Superior temporal gyrus (tissue), 1 donor: ENCODE measurements at regions not wholly inside any gene's neighbourhood (a gene's known extent, or its start where the extent isn't known, plus 50 kb on each side); places are given as distances from the start of the nearest gene placed in this dataset.

Source experiments
- DNase-seq: peaks from one replicate; pipeline ENCODE4 v3.0.0-alpha.2; 2016; ENCODE audit errors: extremely low spot score

DNA sequence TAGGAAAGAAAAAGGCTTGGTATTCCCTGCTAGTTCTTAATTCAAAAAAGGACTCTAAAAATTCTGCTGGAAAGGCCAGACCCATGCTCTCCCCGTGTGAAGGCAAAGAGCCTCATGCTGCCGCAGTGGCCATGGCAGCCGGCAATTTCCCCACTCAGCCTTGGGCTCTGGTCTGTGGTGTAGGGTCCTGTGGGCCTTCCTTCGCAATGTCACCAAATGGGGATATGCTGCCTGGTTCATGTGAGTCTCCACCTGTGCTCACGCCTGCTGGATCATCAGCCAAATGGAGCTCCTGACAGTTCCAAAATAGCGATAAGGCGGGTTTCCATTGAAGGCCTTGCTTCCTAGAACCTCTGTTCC is 282.8 kb upstream of the ATP5MC3 start:
- DNase-seq, result no peak

DNA sequence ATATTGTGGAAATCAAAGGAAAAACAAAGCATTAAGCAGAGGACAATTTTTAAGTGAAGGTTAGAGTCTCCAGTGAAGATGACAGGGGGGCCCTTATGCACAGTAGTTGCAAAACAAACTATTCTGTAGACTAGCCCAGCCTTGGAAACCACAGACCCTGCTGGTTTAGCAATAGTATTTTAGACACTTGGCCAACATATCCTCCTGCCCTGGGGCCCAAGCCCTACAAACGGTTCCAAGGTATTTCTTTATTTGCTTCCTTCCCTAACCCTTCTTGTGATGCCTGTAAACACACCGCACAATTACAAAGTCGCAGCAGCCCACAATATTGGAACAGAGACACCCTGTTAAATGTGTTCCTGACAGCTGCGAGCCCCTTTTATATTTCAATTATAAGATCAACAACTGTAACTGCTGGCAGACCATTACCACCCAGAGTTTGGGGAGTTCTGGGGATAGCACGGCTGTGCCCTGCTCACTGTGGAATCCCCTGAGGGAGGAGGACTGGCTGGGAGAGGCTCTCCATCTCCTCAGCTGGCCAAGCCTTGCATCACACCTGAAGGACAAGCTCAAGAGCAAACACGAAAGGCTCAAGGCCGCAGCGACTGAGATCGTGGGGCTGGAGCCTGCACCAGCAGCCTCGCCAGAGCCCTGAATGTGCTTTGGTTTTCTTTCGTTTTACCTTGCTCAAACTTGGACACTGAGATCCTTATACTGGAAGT is 282.2 kb upstream of the ATP5MC3 start:
- no peak for DNase-seq

DNA sequence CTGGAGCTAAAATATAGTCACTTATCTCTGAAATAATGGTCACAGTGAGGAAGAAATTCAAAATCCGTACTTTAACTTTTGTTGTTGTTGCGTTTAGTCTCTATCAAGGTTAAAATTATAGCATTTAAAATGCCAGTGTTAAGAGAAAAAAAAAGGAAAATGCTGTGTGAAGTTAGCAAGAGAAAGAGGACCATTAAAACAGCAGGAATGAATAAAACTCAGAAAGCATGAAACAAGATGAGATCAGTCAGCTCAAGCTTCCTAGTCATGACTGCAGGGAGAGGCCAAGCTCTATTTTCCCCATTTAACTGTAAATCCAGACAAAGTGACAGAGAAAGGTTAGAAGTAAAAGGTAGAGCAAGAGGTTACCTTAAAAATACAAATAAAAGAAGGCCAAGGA is 281.7 kb upstream of the ATP5MC3 start:
- DNase-seq, result no peak

GRCh38 chr2:175462246-175462645 is 280.7 kb upstream of the ATP5MC3 start:
- no peak for DNase-seq

- DNase-seq, result no peak
Observed at GRCh38 chr2:175461839-175462238, 280.3 kb upstream of the ATP5MC3 start.

DNA sequence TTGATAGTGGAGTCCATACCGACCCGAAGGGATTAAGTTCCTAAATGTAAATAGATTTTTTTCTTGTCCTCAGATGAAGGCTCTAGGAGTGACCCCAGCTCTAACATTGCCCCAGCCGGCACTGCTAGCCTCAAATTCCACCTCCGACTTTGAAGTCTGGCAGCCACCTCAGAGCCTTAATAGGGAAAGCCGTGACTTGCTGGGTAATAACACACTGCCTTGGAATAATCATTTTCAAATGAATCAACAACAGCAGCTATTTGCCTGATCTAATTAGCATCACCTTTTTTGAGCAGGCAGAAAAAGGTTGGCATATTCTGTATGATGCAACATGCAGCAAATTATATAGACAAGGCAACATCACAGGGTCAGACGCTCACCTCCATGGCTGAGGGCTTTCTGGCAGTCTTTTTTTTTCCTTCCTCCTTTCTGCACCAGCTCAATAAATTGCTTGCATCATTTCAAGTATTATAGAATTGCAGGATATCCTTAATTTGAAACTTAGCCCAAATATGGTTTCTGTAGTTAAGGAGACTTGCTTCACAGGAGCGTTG is 276.5 kb upstream of the ATP5MC3 start:
- DNase-seq, result no peak

DNA sequence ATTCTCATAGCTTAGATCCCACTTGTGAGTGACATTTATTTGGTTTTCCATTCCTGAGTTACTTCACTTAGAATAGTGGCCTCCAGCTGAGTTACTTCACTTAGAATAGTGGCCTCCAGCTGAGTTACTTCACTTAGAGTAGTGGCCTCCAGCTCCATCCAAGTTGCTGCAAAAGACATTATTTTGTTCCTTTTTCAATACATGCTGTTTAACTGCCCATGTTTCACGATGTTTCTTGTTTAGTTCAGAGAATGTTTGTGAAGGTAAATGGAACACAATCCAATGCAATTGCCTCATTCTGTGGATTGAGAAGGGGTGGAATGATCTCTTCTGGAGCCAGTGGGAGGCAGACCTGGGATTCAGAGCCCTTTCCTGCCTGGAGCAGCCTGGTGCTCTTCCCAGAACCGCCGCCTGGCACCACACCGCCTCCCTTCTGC is 273.5 kb upstream of the ATP5MC3 start:
- DNase-seq, result no peak

- no peak for DNase-seq
Observed at GRCh38 chr2:175450029-175450760, 268.7 kb upstream of the ATP5MC3 start.

DNA sequence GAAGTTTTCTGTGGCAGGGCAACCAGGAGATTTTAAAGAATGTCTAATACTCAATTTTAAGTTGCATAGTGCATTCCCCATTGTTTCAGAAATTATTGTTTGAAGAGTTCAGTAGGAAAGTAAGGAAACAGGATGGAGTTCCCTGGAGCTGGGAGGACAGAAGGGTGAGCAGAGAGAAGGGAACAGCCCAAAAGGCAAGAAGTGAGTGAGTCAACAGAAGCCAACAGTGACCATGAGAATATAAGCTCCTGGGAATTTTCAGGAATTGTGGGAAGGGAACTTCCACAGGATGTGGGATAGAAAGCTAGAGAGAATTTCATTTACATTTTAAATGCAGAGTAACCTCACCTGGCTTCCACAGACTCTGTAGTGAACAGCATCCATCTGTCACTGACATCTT is 268.1 kb upstream of the ATP5MC3 start:
- no peak for DNase-seq

DNA sequence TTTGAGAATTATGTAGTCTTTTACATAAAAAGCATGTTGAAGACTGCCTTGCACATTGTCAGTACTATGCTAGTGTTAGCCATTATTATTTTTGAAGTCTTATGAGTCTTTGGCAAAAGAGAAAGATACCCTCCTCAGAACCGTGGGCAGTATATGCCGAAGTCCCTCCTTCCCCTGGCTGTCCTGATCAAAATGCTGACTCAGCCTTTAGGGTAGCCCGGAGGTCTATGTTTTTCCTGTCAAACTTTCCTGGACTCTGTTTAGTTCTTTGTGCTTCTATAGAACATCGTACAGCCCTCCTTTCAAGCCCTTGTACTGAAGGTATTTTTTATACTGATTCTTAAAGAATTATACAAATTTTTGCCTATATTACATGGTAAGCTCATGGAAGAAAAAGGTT is 264.7 kb upstream of the ATP5MC3 start:
- no peak for DNase-seq

DNA sequence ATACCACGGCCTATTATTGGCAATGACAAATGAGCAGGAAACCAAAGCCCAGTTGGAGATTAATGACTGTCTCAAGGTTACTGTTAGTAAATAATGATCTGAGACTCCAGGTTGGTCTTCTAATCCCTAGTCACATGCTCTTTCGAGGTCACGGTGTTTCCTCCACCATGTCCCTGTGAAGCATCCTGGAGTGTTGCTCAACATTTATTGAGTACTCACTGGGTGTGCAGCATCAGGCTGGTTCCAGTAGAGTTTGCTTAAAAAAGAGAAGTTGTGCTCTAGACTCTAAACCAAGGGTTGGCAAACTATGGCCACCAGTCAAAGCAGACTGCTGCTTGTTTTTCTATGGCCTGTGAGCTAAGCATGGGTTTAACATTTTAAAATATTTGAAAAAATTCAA is 263.8 kb upstream of the ATP5MC3 start:
- DNase-seq, result no peak

- no peak for DNase-seq
Observed at GRCh38 chr2:175442441-175442840, 260.9 kb upstream of the ATP5MC3 start.

- no peak for DNase-seq
Observed at GRCh38 chr2:175441181-175441761, 259.8 kb upstream of the ATP5MC3 start.

GRCh38 chr2:175439416-175439815 is 257.9 kb upstream of the ATP5MC3 start:
- no peak for DNase-seq

GRCh38 chr2:175437167-175437566 is 255.7 kb upstream of the ATP5MC3 start:
- DNase-seq, result no peak

- no peak for DNase-seq
Observed at GRCh38 chr2:175436076-175436475, 254.6 kb upstream of the ATP5MC3 start.

GRCh38 chr2:175435012-175435411 is 253.5 kb upstream of the ATP5MC3 start:
- DNase-seq, result no peak

DNA sequence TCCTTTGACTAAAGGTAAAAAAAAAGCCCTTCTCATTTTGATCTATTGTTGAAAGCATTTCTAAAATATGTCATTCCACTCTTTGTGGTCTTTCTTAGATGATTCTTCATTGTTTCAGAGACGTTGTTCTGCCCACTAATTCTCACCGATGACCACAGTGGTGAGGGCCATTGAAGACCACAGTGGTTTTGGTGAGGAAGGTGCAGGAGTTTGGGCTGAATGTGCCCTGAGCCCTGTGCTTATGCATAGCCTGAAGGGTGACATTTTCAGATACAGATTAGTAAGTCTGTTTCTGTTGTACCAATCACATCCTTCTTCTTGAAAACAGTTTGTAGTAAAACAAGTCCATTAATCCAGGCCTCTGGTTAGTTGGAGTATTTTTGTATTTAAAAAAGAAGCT is 251.3 kb upstream of the ATP5MC3 start:
- no peak for DNase-seq

- no peak for DNase-seq
Observed at GRCh38 chr2:175432021-175432420, 250.5 kb upstream of the ATP5MC3 start.

GRCh38 chr2:175431101-175431946 is 249.8 kb upstream of the ATP5MC3 start:
- no peak for DNase-seq

GRCh38 chr2:175430236-175430635 is 248.7 kb upstream of the ATP5MC3 start:
- DNase-seq, result no peak
